ENCODE measurements at regions not wholly inside any gene's neighbourhood (a gene's known extent, or its start where the extent isn't known, plus 50 kb on each side); places are given as distances from the start of the nearest gene placed in this dataset.
"Not testable (repeated sequence)": the region's sequence is repeated elsewhere in the genome, so short reads cannot be mapped to it uniquely, and the experiment has no call there.

- no peak for DNase-seq (ENCODE audit: low read depth)
- H3K4me3 ChIP-seq (ENCODE audit: low read depth, low read length): no peak overlapping the region
- no peak for TF ChIP-seq CTCF (IDR thresholded peaks at IDR 0.05; ENCODE audit: insufficient read depth, low read depth, low read length, missing control alignments)
Measured at GRCh38 chr3:104920512-104920911, 446.2 kb upstream of the ALCAM start.

DNA sequence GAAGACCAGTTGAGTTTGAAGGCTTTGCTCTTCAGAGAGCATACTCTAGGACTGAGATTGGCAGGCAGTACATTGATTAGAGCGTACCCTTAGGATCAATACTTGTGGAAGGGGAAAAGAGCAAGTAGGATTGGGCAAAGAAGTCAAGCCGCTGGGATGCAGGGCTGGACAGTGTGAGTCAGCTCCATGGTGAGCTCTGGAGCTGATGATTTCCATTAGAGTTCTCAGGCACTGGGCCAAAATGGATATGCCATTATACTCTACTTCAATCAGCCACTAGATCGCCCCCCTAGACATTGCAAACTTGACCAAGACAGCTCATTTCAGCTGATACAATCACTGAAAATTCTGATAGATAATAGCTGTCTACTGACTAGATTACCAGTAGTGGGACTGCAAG is 432.7 kb upstream of the ALCAM start:
- TF ChIP-seq CTCF (IDR thresholded peaks at IDR 0.05; ENCODE audit: insufficient read depth, low read depth, low read length, missing control alignments): no peak
- H3K4me3 ChIP-seq (ENCODE audit: low read depth, low read length): no peak overlapping the region
- DNase-seq (ENCODE audit: low read depth): no peak

GRCh38 chr3:104935613-104936012 is 431.1 kb upstream of the ALCAM start:
- TF ChIP-seq CTCF (IDR thresholded peaks at IDR 0.05; ENCODE audit: insufficient read depth, low read depth, low read length, missing control alignments): no peak
- DNase-seq (ENCODE audit: low read depth): no peak
- H3K4me3 ChIP-seq (ENCODE audit: low read depth, low read length): no peak overlapping the region

GRCh38 chr3:104939196-104939595 is 427.5 kb upstream of the ALCAM start:
- no peak for DNase-seq (ENCODE audit: low read depth)

DNA sequence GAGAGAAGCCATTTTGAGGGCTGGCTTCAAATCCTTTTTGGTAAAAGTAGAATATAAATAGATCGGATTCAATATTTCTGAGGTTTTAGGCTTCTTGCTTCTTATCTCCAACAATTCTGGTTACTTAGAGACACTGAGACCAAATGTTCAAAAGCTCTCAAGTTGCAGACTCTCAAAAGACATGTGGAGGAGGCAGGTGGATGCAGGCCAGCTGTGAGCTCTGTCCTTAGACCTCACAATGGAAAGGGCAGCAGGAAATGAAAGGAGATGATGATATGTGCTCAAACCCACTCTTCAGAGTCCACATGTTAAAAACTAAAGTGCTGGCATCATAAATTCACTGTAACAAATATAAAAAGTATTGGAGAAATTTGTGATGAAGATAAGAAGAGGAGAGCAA is 424.9 kb upstream of the ALCAM start:
- DNase-seq (ENCODE audit: low read depth): no peak
- no peak overlapping the region for H3K4me3 ChIP-seq (ENCODE audit: low read depth, low read length)
- TF ChIP-seq CTCF (IDR thresholded peaks at IDR 0.05; ENCODE audit: insufficient read depth, low read depth, low read length, missing control alignments): no peak

More at GRCh38 chr3:104939196-104939595, 427.5 kb upstream of the ALCAM start:
- no peak overlapping the region for H3K4me3 ChIP-seq (ENCODE audit: low read depth, low read length)
- TF ChIP-seq CTCF (IDR thresholded peaks at IDR 0.05; ENCODE audit: insufficient read depth, low read depth, low read length, missing control alignments): no peak

GRCh38 chr3:104943974-104944373 is 422.7 kb upstream of the ALCAM start:
- no peak for TF ChIP-seq CTCF (IDR thresholded peaks at IDR 0.05; ENCODE audit: insufficient read depth, low read depth, low read length, missing control alignments)

DNA sequence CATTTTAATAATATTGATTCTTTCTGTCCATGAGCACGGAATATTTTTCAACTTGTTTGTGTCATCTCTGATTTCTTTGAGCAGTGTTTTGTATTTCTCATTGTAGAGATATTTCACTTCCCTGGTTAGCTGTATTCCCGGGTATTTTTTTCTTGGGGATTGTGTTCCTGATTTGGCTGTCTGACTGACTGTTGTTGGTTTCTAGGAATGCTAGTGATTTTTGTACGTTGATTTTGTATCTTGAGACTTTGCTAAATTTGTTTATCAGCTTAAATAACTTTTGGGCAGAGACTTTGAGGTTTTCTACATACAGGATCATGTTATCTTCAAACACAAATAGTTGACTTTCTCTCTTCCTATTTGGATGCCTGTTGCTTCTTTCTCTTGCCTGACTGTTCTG is 418.8 kb upstream of the ALCAM start:
- no peak for DNase-seq (ENCODE audit: low read depth)
- no peak for TF ChIP-seq CTCF (IDR thresholded peaks at IDR 0.05; ENCODE audit: insufficient read depth, low read depth, low read length, missing control alignments)
- no peak overlapping the region for H3K4me3 ChIP-seq (ENCODE audit: low read depth, low read length)

More at GRCh38 chr3:104943974-104944373, 422.7 kb upstream of the ALCAM start:
- no peak for DNase-seq (ENCODE audit: low read depth)
- H3K4me3 ChIP-seq (ENCODE audit: low read depth, low read length): no peak overlapping the region

GRCh38 chr3:104949810-104950209 is 416.9 kb upstream of the ALCAM start:
- H3K4me3 ChIP-seq (ENCODE audit: low read depth, low read length); DNase-seq (ENCODE audit: low read depth): not testable (repeated sequence)
